ENCODE measurements at regions not wholly inside any gene's neighbourhood (a gene's known extent, or its start where the extent isn't known, plus 50 kb on each side); places are given as distances from the start of the nearest gene placed in this dataset.

DNA sequence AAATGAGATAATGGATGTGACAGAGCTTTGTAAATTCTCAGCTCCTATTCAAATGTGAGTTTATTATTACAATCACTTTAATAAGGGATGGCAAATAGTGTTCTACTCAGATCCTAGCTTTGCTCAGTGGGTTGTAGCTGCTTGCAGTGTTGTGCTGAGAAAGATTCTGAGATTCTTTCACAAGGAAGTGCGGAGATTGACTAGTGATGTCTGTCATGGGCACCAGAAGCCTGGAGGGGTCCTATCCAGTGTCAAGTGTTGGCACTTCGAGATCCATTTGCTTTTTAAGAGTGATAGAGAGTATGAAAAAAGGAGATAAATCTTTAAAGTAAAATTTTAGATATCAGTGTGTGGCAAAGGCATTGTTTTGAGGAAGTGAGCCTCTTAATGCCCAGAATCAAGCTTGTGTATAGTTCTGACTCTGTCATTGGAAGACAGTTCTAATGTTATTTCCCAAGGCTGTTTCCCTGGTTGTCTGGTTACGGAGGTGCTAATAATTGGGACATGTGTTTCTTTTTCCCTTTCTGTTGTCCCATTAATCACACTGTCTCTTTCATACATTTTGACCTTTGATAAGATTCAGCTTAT, 181.7 kb upstream of the SPRED2 start:
- Histone ChIP-seq H3K4me3 (replicated peaks in 1 of 3; ENCODE audit: low read depth in 2 of 3, low read length in 3 of 3) (no peak overlapping the region), H4K20me1 (ENCODE audit: insufficient read depth, low read length) (no peaks in the 10 kb centered on the region), H3K4me1 (ENCODE audit: control insufficient read depth in 1 of 2, insufficient read depth in 2 of 2, low read length in 2 of 2) (no peaks in the 10 kb centered on the region), H3K79me2 (ENCODE audit: insufficient read depth, low read length) (no peaks in the 10 kb centered on the region), H2AFZ (ENCODE audit: insufficient read depth, low read depth, low read length, poor library complexity, severe bottlenecking) (no peak overlapping the region), H3K36me3 (replicated peaks in 1 of 2; ENCODE audit: control insufficient read depth in 1 of 2, insufficient read depth in 2 of 2, low read length in 2 of 2) (no peaks in the 10 kb centered on the region), H3K9me3 (replicated peaks in 1 of 2; ENCODE audit: control insufficient read depth in 1 of 2, insufficient read depth in 1 of 2, low read length in 2 of 2) (no peaks in the 10 kb centered on the region), H3K27me3 (ENCODE audit: control insufficient read depth in 2 of 2, insufficient read depth in 2 of 2, low read length in 2 of 2) (no peaks in the 10 kb centered on the region), H3K27ac (ENCODE audit: low read depth in 1 of 2, low read length in 2 of 2) (no peak overlapping the region), H3K9ac (ENCODE audit: insufficient read depth, low read length, poor library complexity, severe bottlenecking) (no peak overlapping the region), H3K4me2 (replicated peaks; ENCODE audit: extremely low read depth, low read length, poor library complexity, severe bottlenecking) (no peak overlapping the region)
- H3K27ac Mint-ChIP-seq = no peak overlapping the region
- peaks cover 0 to 1% (median 0%) of the 10 kb centered on the region in 7 donors for H3K9me3 Mint-ChIP-seq
- intact Hi-C loops (cut with micrococcal nuclease) = no loop called here
- H3K27me3 Mint-ChIP-seq (ENCODE audit: low read depth in 3 of 3) = peaks cover 2 to 3% (median 2%) of the 10 kb centered on the region in 3 donors
- 100% methylated on average over 2 of the region's 3 CpGs for WGBS (ENCODE audit: insufficient coverage)
- TF ChIP-seq, protein P1, sequence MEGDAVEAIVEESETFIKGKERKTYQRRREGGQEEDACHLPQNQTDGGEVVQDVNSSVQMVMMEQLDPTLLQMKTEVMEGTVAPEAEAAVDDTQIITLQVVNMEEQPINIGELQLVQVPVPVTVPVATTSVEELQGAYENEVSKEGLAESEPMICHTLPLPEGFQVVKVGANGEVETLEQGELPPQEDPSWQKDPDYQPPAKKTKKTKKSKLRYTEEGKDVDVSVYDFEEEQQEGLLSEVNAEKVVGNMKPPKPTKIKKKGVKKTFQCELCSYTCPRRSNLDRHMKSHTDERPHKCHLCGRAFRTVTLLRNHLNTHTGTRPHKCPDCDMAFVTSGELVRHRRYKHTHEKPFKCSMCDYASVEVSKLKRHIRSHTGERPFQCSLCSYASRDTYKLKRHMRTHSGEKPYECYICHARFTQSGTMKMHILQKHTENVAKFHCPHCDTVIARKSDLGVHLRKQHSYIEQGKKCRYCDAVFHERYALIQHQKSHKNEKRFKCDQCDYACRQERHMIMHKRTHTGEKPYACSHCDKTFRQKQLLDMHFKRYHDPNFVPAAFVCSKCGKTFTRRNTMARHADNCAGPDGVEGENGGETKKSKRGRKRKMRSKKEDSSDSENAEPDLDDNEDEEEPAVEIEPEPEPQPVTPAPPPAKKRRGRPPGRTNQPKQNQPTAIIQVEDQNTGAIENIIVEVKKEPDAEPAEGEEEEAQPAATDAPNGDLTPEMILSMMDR (IDR thresholded peaks at IDR 0.05) = no peak
- no peaks in the 10 kb centered on the region for H3K4me1 Mint-ChIP-seq
- DNase-seq = no peak
- no peaks in the 10 kb centered on the region for H3K36me3 Mint-ChIP-seq
- no peak overlapping the region for H3K4me3 Mint-ChIP-seq

DNA sequence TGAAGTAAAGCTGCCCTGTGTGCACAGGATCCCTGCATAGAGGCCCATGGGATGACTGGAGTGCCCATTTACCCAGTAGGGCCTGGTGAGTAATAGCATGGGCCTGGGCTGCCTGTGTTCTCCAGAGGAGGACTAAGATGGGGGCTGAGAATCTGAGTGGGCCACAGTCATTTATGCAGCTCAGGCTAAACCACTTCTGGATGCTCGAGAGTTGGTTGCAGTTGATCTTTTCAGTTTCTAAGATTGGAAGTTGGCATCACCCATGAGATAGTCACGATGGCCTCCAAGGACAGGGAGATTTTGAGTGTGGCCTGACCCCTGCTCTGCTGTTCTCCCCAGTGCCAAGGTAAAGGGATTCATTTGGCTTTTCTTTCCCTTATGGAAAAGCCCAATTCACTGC, 179.1 kb upstream of the SPRED2 start:
- Mint-ChIP-seq H3K9me3 (peaks cover 0 to 2% (median 0%) of the 10 kb centered on the region in 7 donors), H3K27me3 (ENCODE audit: low read depth in 3 of 3) (peaks cover 0 to 8% (median 2%) of the 10 kb centered on the region in 3 donors)
- H3K79me2 ChIP-seq (ENCODE audit: insufficient read depth, low read length) = no peaks in the 10 kb centered on the region

More for the DNA sequence above, 179.1 kb upstream of the SPRED2 start:
- no peaks in the 10 kb centered on the region for H3K27me3 ChIP-seq (ENCODE audit: control insufficient read depth in 2 of 2, insufficient read depth in 2 of 2, low read length in 2 of 2)
- no peak overlapping the region for H3K4me3 Mint-ChIP-seq
- no peak overlapping the region for H3K27ac Mint-ChIP-seq
- peaks cover 14% of the 10 kb centered on the region for H3K4me1 Mint-ChIP-seq
- no peak overlapping the region for H3K4me3 ChIP-seq (replicated peaks in 1 of 3; ENCODE audit: low read depth in 2 of 3, low read length in 3 of 3)
- H3K4me2 ChIP-seq (replicated peaks; ENCODE audit: extremely low read depth, low read length, poor library complexity, severe bottlenecking) = no peak overlapping the region
- TF ChIP-seq, protein P1 (IDR thresholded peaks at IDR 0.05) = no peak
- H3K9ac ChIP-seq (ENCODE audit: insufficient read depth, low read length, poor library complexity, severe bottlenecking) = no peak overlapping the region
- H3K27ac ChIP-seq (ENCODE audit: low read depth in 1 of 2, low read length in 2 of 2) = no peak overlapping the region
- H4K20me1 ChIP-seq (ENCODE audit: insufficient read depth, low read length) = no peaks in the 10 kb centered on the region
- intact Hi-C loops (cut with micrococcal nuclease) = no loop called here
- no peak for DNase-seq
- WGBS (ENCODE audit: insufficient coverage) = 100% methylated on average over 1 of the region's 2 CpGs
- H3K36me3 ChIP-seq (replicated peaks in 1 of 2; ENCODE audit: control insufficient read depth in 1 of 2, insufficient read depth in 2 of 2, low read length in 2 of 2) = no peaks in the 10 kb centered on the region
- no peaks in the 10 kb centered on the region for H3K9me3 ChIP-seq (replicated peaks in 1 of 2; ENCODE audit: control insufficient read depth in 1 of 2, insufficient read depth in 1 of 2, low read length in 2 of 2)
- no peak overlapping the region for H2AFZ ChIP-seq (ENCODE audit: insufficient read depth, low read depth, low read length, poor library complexity, severe bottlenecking)
- H3K36me3 Mint-ChIP-seq = no peaks in the 10 kb centered on the region
- H3K4me1 ChIP-seq (ENCODE audit: control insufficient read depth in 1 of 2, insufficient read depth in 2 of 2, low read length in 2 of 2) = peaks cover 7 to 10% of the 10 kb centered on the region in 2 donors

Measured in CD14-positive monocyte (primary cell).